ENCODE measurements at regions not wholly inside any gene's neighbourhood (a gene's known extent, or its start where the extent isn't known, plus 50 kb on each side); places are given as distances from the start of the nearest gene placed in this dataset.

DNA sequence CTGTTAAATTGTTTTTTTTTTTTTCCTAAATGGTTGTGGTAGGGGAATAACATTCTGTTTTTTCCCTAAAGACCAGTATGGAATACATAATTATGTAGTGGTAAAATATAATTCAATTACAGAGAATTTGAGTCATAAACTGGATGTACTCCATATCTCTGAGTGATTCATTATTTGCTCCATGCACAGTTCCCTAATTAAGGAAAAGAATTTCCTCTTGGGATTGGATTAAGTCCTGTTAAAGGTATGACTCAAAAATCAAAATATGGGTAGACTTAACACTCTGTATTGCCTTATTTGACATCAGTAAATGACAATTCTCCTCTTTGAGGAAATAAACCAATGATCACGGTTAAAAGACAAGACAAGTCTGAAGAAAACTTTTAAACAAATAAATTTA lies 78.0 kb upstream of the KCNH8 start:
- Histone ChIP-seq H3K9me3 (no peaks in the 10 kb centered on the region), H3K36me3 (no peaks in the 10 kb centered on the region), H3K27me3 (no peaks in the 10 kb centered on the region), H3K4me3 (no peak overlapping the region), H3K4me1 (peaks cover 0 to 1% (median 0%) of the 10 kb centered on the region in 4 donors), H3K27ac (no peak overlapping the region)
- TF ChIP-seq, protein P1, sequence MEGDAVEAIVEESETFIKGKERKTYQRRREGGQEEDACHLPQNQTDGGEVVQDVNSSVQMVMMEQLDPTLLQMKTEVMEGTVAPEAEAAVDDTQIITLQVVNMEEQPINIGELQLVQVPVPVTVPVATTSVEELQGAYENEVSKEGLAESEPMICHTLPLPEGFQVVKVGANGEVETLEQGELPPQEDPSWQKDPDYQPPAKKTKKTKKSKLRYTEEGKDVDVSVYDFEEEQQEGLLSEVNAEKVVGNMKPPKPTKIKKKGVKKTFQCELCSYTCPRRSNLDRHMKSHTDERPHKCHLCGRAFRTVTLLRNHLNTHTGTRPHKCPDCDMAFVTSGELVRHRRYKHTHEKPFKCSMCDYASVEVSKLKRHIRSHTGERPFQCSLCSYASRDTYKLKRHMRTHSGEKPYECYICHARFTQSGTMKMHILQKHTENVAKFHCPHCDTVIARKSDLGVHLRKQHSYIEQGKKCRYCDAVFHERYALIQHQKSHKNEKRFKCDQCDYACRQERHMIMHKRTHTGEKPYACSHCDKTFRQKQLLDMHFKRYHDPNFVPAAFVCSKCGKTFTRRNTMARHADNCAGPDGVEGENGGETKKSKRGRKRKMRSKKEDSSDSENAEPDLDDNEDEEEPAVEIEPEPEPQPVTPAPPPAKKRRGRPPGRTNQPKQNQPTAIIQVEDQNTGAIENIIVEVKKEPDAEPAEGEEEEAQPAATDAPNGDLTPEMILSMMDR (IDR thresholded peaks at IDR 0.05), result no peak
- no peak for TF ChIP-seq POLR2A (IDR thresholded peaks at IDR 0.05)
- TF ChIP-seq EP300 (IDR thresholded peaks at IDR 0.05), result no peak
- DNase-seq (ENCODE audit: low spot score in 2 of 2), result no peak
- 96 to 100% methylated on average over 1 of the region's 1 CpG for WGBS, 2 donors

DNA sequence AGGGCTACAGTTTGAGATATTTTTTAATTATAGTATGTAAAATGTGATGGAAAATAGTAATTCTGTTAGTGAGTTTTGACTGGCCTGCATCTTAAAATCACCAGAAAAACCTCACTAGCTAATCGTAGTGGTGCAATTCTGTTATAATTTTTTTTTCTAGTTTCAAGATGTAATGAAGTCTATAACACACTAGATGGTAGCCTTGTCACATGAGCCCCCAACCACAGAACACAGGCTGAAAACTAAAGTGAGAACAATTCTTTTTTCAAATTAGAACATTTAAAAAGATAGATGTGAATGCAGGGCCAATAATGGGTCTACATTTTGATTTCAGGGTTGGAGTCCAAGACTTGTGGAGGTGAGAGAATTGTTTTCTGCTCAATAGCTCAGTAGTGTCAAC lies 83.3 kb upstream of the KCNH8 start:
- Histone ChIP-seq H3K4me3 (no peak overlapping the region), H3K9me3 (no peaks in the 10 kb centered on the region), H3K27me3 (no peaks in the 10 kb centered on the region), H3K36me3 (no peaks in the 10 kb centered on the region), H3K4me1 (peaks cover 0 to 3% (median 0%) of the 10 kb centered on the region in 4 donors), H3K27ac (no peak overlapping the region)
- DNase-seq (ENCODE audit: low spot score in 2 of 2), result no peak
- WGBS, 2 donors, result 3 to 7% methylated on average over 1 of the region's 1 CpG
- TF ChIP-seq, protein P1 (IDR thresholded peaks at IDR 0.05), result peak; percentile 28 to 52 (median 33)
- TF ChIP-seq EP300 (IDR thresholded peaks at IDR 0.05), result no peak
- TF ChIP-seq POLR2A (IDR thresholded peaks at IDR 0.05), result no peak

DNA sequence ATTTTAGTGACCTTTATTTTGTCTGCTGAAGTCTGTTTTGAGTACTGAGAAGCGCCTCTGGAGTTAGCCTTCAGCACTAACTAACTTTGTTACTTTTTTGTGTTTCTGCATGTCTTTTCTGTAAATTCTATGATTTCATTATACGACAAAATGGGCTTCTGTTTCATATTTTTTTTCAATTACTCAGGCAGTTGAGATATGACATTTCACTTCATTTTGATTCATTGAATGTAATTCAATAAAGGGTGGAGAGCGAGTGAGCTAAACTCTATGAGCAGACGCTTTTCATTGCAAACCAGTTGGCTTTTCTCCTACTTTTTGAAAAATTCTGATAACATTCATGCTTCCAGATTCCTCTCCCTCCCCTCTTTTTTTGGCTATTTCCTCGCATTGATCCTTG lies 84.4 kb upstream of the KCNH8 start:
- Histone ChIP-seq H3K27ac (peak overlapping the region in 1 of 4 donors; percentile 38), H3K4me1 (peaks cover 0 to 3% (median 0%) of the 10 kb centered on the region in 4 donors), H3K27me3 (no peaks in the 10 kb centered on the region), H3K36me3 (no peaks in the 10 kb centered on the region), H3K4me3 (no peak overlapping the region), H3K9me3 (no peaks in the 10 kb centered on the region)
- WGBS, 2 donors, result 46 to 48% methylated on average over 5 of the region's 5 CpGs
- no peak for TF ChIP-seq EP300 (IDR thresholded peaks at IDR 0.05)
- no peak for TF ChIP-seq POLR2A (IDR thresholded peaks at IDR 0.05)
- TF ChIP-seq, protein P1 (IDR thresholded peaks at IDR 0.05), result no peak
- DNase-seq (ENCODE audit: low spot score in 2 of 2), result no peak

DNA sequence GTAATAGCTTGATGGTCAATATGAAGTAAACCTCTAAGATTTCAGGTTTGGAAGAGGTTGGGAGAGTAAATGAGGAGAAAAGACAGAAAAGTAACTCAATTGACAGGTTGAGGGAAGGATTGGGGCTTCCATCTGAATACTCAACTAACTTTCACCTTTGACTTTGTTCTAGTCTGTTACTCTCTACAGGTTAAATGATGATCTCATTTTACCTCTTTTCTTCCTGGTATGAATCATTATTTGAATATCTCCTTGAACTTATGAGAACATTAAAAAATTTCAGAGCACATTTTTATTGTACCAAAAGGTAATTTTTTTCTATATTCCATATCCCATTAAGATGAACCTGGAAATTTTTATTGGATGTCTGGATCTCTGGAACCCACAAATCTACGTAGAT lies 87.9 kb upstream of the KCNH8 start:
- H3K4me3 ChIP-seq, result no peak overlapping the region
- TF ChIP-seq, protein P1 (IDR thresholded peaks at IDR 0.05), result no peak
- TF ChIP-seq EP300 (IDR thresholded peaks at IDR 0.05) (no peak), POLR2A (IDR thresholded peaks at IDR 0.05) (no peak)
- DNase-seq (ENCODE audit: low spot score in 2 of 2), result no peak
- no peaks in the 10 kb centered on the region for H3K36me3 ChIP-seq
- 90 to 91% methylated on average over 1 of the region's 1 CpG for WGBS, 2 donors
- no peaks in the 10 kb centered on the region for H3K9me3 ChIP-seq
- H3K27me3 ChIP-seq, result no peaks in the 10 kb centered on the region
- no peak overlapping the region for H3K27ac ChIP-seq
- peaks cover 0 to 3% (median 0%) of the 10 kb centered on the region in 4 donors for H3K4me1 ChIP-seq

DNA sequence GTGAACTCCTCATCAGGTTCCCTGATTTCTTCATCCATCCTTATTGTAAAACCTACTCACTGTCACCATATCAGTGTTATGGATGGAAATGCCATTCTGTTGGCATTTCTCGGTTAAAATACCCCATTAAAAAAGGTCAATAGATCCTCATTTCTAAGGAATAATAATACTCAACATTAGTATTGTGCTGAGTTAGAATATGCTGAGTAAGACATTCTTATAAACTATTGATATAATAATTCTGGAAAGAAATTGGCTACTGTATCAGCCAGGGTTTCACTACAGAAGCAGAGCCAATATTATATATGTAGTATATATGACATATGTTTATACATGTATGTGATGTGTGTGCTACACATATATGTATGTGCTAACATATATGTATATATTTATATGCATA lies 95.4 kb upstream of the KCNH8 start:
- no peak overlapping the region for H3K27ac ChIP-seq
- TF ChIP-seq EP300 (IDR thresholded peaks at IDR 0.05), result no peak
- TF ChIP-seq, protein P1 (IDR thresholded peaks at IDR 0.05), result no peak
- TF ChIP-seq POLR2A (IDR thresholded peaks at IDR 0.05), result no peak
- DNase-seq (ENCODE audit: low spot score in 2 of 2), result no peak
- WGBS, 2 donors, result 88 to 91% methylated on average over 1 of the region's 1 CpG
- H3K36me3 ChIP-seq, result no peaks in the 10 kb centered on the region
- no peaks in the 10 kb centered on the region for H3K27me3 ChIP-seq
- no peak overlapping the region for H3K4me3 ChIP-seq
- no peaks in the 10 kb centered on the region for H3K9me3 ChIP-seq
- no peaks in the 10 kb centered on the region for H3K4me1 ChIP-seq
